ENCODE measurements at regions not wholly inside any gene's neighbourhood (a gene's known extent, or its start where the extent isn't known, plus 50 kb on each side); places are given as distances from the start of the nearest gene placed in this dataset.

DNA sequence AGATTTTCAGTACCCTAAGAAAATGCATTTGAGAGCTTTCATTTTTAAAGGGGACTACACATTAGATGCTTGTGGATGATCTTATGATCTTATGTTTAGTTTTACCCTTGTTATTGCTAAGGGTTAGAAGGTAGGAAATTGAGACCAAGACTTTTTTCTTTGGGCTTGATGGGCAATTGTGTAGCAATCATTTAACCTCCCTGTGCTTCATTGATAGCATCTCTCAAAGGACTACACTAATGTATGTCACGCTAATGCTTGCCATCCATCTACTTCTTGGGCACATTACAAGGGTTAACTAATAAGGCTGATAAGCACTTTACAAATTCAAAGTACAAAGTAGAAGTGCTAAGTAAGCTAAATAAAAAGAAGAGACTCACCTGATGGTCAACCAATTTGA is 189.3 kb upstream of the LRP1B start:
- in situ Hi-C loops (cut with MboI; ENCODE audit: low pct_unique_long_range_greater_than_20kb, low sequenced_read_pairs, unreplicated experiment), result no loop called here
- TF ChIP-seq, protein P1, sequence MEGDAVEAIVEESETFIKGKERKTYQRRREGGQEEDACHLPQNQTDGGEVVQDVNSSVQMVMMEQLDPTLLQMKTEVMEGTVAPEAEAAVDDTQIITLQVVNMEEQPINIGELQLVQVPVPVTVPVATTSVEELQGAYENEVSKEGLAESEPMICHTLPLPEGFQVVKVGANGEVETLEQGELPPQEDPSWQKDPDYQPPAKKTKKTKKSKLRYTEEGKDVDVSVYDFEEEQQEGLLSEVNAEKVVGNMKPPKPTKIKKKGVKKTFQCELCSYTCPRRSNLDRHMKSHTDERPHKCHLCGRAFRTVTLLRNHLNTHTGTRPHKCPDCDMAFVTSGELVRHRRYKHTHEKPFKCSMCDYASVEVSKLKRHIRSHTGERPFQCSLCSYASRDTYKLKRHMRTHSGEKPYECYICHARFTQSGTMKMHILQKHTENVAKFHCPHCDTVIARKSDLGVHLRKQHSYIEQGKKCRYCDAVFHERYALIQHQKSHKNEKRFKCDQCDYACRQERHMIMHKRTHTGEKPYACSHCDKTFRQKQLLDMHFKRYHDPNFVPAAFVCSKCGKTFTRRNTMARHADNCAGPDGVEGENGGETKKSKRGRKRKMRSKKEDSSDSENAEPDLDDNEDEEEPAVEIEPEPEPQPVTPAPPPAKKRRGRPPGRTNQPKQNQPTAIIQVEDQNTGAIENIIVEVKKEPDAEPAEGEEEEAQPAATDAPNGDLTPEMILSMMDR (IDR thresholded peaks at IDR 0.05; ENCODE audit: extremely low read depth, insufficient read depth, missing control alignments), result no peak
- DNase-seq (ENCODE audit: low spot score), result no peak

DNA sequence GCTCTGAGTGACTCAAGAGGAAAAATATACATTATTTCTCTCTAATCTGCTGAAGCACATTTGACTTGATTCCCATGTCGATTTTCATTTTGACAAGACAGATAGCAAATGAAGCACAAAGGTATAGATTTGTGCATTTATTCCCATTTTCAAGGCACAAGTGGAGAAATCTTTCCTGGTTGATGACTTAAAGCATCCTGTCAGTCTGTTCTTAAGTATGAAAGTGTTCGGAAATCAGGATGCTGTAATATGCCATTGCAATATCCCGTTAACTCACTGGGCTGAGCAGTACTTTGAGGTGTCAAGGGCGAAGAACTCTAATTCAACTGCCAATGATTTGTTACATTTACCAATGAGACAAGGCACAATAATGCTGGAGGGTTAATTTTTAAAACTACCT is 185.2 kb upstream of the LRP1B start:
- TF ChIP-seq, protein P1 (IDR thresholded peaks at IDR 0.05; ENCODE audit: extremely low read depth, insufficient read depth, missing control alignments), result no peak
- in situ Hi-C loops (cut with MboI; ENCODE audit: low pct_unique_long_range_greater_than_20kb, low sequenced_read_pairs, unreplicated experiment), result no loop called here
- DNase-seq (ENCODE audit: low spot score), result no peak

DNA sequence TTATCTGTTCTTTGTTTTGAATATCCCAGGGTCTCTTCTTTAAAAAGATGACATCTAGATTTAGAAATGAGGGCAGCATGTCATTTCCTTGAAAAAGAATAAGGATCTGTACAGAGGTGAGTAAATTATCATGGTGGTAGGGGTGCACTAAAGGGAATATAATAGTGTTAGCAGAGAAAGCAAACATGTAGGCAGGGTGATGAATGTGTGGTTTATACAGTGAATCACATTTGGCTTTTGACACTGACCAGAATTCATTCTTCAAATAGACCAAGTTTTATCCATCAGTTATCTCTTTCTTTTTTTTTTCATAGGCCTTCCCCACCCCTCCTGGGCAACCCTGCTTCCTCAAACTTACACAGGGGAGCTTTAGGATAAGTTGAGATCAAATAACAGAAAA is 184.5 kb upstream of the LRP1B start:
- no peak for DNase-seq (ENCODE audit: low spot score)
- in situ Hi-C loops (cut with MboI; ENCODE audit: low pct_unique_long_range_greater_than_20kb, low sequenced_read_pairs, unreplicated experiment), result no loop called here
- TF ChIP-seq, protein P1 (IDR thresholded peaks at IDR 0.05; ENCODE audit: extremely low read depth, insufficient read depth, missing control alignments), result no peak

DNA sequence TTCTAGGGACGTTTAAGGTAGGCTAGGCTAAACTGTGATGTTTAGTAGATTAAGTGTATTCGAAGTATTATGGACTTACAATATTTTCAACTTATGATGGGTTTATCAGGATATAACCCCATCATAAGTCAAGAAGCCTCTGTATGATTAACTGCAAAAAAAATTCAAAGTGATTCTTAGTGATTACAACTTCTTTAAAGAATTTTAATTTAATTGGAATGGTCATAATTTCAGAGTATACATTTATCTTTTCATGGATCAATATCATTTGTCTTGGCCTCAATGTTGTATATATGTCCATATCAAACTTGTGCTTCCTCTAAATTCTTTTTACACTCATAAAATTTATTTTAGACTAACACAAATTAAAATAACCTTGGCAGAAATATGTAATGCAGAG is 183.3 kb upstream of the LRP1B start:
- in situ Hi-C loops (cut with MboI; ENCODE audit: low pct_unique_long_range_greater_than_20kb, low sequenced_read_pairs, unreplicated experiment), result no loop called here
- no peak for DNase-seq (ENCODE audit: low spot score)

DNA sequence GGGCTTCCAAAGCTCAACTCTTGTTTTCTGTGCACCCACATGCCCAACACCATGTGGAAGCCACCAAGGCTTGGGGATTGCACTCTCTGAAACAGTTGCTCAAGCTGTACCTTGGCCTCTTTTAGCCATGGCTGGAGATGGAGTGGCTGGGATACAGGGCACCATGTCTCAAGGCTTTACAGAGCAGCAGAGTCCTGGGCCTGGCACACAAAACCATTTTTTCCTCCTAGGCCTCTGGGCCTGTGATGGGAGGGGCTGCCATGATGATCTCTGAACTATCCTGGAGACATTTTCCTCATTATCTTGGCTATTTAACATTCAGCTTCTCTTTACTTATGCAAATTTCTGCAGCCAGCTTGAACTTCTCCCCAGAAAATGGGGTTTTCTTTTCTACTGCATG is 179.7 kb upstream of the LRP1B start:
- TF ChIP-seq, protein P1 (IDR thresholded peaks at IDR 0.05; ENCODE audit: extremely low read depth, insufficient read depth, missing control alignments), result no peak
- DNase-seq (ENCODE audit: low spot score), result no peak
- in situ Hi-C loops (cut with MboI; ENCODE audit: low pct_unique_long_range_greater_than_20kb, low sequenced_read_pairs, unreplicated experiment), result no loop called here

More for the DNA sequence above, 183.3 kb upstream of the LRP1B start:
- TF ChIP-seq, protein P1 (IDR thresholded peaks at IDR 0.05; ENCODE audit: extremely low read depth, insufficient read depth, missing control alignments), result no peak

DNA sequence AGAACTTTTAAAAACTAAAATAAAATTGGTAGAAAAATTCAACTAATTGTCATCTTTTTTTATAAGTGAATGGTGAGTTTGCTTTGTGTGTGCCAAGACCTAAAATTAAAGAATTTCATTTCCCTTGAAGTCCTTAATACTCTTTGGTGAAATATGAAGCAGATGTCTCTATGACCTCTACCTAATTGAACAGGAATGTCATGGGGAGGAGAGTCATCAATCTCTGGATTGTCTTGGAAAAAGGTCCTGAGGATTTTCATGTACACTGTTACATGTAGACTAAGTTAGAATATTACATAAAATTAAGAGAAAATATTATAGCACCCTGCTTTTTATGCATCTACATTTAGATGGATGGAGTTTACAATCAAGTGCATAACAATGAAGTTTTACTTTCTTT is 177.9 kb upstream of the LRP1B start:
- TF ChIP-seq, protein P1 (IDR thresholded peaks at IDR 0.05; ENCODE audit: extremely low read depth, insufficient read depth, missing control alignments), result no peak
- no peak for DNase-seq (ENCODE audit: low spot score)
- in situ Hi-C loops (cut with MboI; ENCODE audit: low pct_unique_long_range_greater_than_20kb, low sequenced_read_pairs, unreplicated experiment), result no loop called here

DNA sequence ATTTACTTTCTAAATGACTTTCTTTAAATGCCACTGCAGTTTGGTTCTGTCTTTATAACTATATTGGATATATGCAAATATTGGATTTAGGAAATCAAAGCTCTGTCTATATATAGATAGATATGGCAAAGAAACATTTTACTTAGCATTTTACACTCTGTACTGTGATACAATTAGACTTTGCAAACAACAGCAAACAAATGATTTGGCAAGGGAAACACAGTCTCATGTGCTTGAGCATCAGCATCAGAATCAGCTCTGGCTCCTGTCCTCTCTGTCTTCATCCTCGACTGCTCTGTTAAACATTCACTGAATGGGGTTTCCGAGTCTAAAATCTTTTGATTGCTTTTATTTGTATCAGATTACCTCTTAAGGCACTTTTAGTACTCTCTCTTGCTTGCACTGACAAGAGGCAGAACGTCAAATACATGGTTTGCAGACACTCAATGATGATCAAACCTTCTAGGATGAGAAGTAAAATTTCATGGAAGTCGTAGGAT is 176.8 kb upstream of the LRP1B start:
- in situ Hi-C loops (cut with MboI; ENCODE audit: low pct_unique_long_range_greater_than_20kb, low sequenced_read_pairs, unreplicated experiment), result no loop called here
- no peak for DNase-seq (ENCODE audit: low spot score)
- TF ChIP-seq, protein P1 (IDR thresholded peaks at IDR 0.05; ENCODE audit: extremely low read depth, insufficient read depth, missing control alignments), result no peak
